Heart left ventricle (tissue), 16 donors: ENCODE measurements at regions not wholly inside any gene's neighbourhood (a gene's known extent, or its start where the extent isn't known, plus 50 kb on each side); places are given as distances from the start of the nearest gene placed in this dataset.

ENCODE experiments used
- ATAC-seq, 4 donors: fragments of 200-7000 bp; cut with Tn5 transposase; one replicate each; pipeline ENCODE4 v1.9.1; 2020 to 2022; ENCODE audit warnings: moderate library complexity in 4 of 4, mild to moderate bottlenecking in 3 of 4, moderate number of reproducible peaks in 1 of 4
- DNase-seq, 5 donors: peaks; one replicate each; pipeline ENCODE4 v3.0.0-alpha.2; 2020
- H3K27ac ChIP-seq, 12 donors: fragments of 200-600 bp; sonication (generic) in 4 of 12; one replicate each; pipeline versions ENCODE4 v1.5.0 to v1.8.0; 2016 to 2022; ENCODE audit warnings: mild to moderate bottlenecking in 2 of 12
- H3K27me3 ChIP-seq, 9 donors: fragments of 200-600 bp; sonication (generic) in 2 of 9; one replicate each; pipeline versions ENCODE4 v1.5.1 to v1.8.0; 2016 to 2022; ENCODE audit warnings: mild to moderate bottlenecking in 3 of 9
- H3K36me3 ChIP-seq, 9 donors: fragments of 200-600 bp; sonication (generic) in 2 of 9; one replicate each; pipeline versions ENCODE4 v1.5.0 to v1.8.0; 2018 to 2022; ENCODE audit warnings: mild to moderate bottlenecking in 2 of 9
- H3K4me1 ChIP-seq, 12 donors: fragments of 200-600 bp; sonication (generic) in 4 of 12; one replicate each; pipeline versions ENCODE4 v1.5.0 to v1.8.0; 2016 to 2022; ENCODE audit warnings: mild to moderate bottlenecking in 3 of 12
- H3K4me3 ChIP-seq, 12 donors: fragments of 200-600 bp; sonication (generic) in 4 of 12; one replicate each; pipeline versions ENCODE4 v1.5.0 to v1.8.0; 2017 to 2022; ENCODE audit warnings: mild to moderate bottlenecking in 9 of 12, moderate library complexity in 4 of 12
- H3K9me3 ChIP-seq, 12 donors: fragments of 200-600 bp; sonication (generic) in 4 of 12; one replicate each; pipeline versions ENCODE4 v1.5.0 to v1.8.0; 2016 to 2022; ENCODE audit warnings: mild to moderate bottlenecking in 1 of 12
- CTCF ChIP-seq, 12 donors: fragments of 200-600 bp; sonication (generic) in 4 of 12; IDR thresholded peaks; one replicate each; pipeline versions ENCODE4 v1.5.0 to v1.8.0; 2018 to 2022; ENCODE audit warnings: antibody characterized with exemption in 12 of 12, mild to moderate bottlenecking in 5 of 12
- POLR2A ChIP-seq, 2 donors: fragments of 450-650 bp; IDR thresholded peaks; one replicate each; pipeline ENCODE4 v1.6.1; 2017; ENCODE audit warnings: antibody characterized with exemption in 2 of 2, mild to moderate bottlenecking in 2 of 2, moderate library complexity in 2 of 2
- WGBS, 4 donors: extraction: QIAGEN DNeasy Blood & Tissue Kit in 2 of 4; methylation state at CpG; one replicate each; pipeline versions ENCODE4 v1.1.5 to v1.1.7; 2013 to 2018; 5-methylcytosine and 5-hydroxymethylcytosine counted together
- intact Hi-C, 10 donors: fragments of 100-400 bp; cut with DNase I; formaldehyde crosslinking; loops; one replicate each; pipeline versions ENCODE4 v1.11.1 to v1.14.2; 2022
- donor health status: ischemic (EF 13 %, LVEDD 7.1; RV severe dilation, severe dysfunction).
- donor health status: healthy with polysubstance abuse.
- donor health status: DM: no; HTN: yes; CAD: no.
- donor health status: DM: no; HTN: no; CAD: no.
- donor health status: ischemic (EF 25% LVEDD 6.9; RV normal size, moderate dysfunction).
- donor health status: ischemic (EF 25% LVEDD 5.7; RV mildly dilated, moderate dysfunction).
- donor health status: healthy.
- donor health status: DM: yes; HTN: yes; CAD: no.
- donor health status: ischemic (EF 35%, LVEDD 5.7; RV mildly dilated, moderate dysfunction).
- donor health status: nonischemic (EF 11% LVEDD 7.7; RV severe dilation, severe dysfunction).
- donor health status: DM: yes; HTN: yes; CAD: no.
- donor health status: PGD.
- donor health status: ischemic (EF 29% LVEDD 5.4; RV normal size, mild dysfunction).
- donor health status: nonischemic (EF 23%, LVEDD 6.1; RV moderate dilation, normal function).

- intact Hi-C loops, result no loop called here
- 86 to 97% (median 93%) methylated on average over 5 of the region's 5 CpGs for WGBS, 4 donors
- Histone ChIP-seq H3K27ac (no peak overlapping the region), H3K36me3 (no peaks in the 10 kb centered on the region), H3K9me3 (peaks cover 0 to 4% (median 0%) of the 10 kb centered on the region in 12 donors), H3K4me1 (peaks cover 0 to 9% (median 0%) of the 10 kb centered on the region in 12 donors), H3K27me3 (no peaks in the 10 kb centered on the region), H3K4me3 (no peak overlapping the region)
- TF ChIP-seq CTCF (IDR thresholded peaks at IDR 0.05) (no peak), POLR2A (IDR thresholded peaks at IDR 0.05) (no peak)
- DNase-seq (no peak), ATAC-seq (no peak)
Measured at GRCh38 chr13:30851697-30852096, 54.4 kb upstream of the MEDAG start.

- TF ChIP-seq CTCF (IDR thresholded peaks at IDR 0.05) (no peak), POLR2A (IDR thresholded peaks at IDR 0.05) (no peak)
- peaks cover 0 to 10% (median 0%) of the 10 kb centered on the region in 12 donors for H3K9me3 ChIP-seq
- no peaks in the 10 kb centered on the region for H3K27me3 ChIP-seq
- 76 to 91% (median 82%) methylated on average over 3 of the region's 3 CpGs for WGBS, 4 donors
- no peaks in the 10 kb centered on the region for H3K36me3 ChIP-seq
- intact Hi-C loops, result no loop called here
- no peaks in the 10 kb centered on the region for H3K4me1 ChIP-seq
- H3K27ac ChIP-seq, result no peak overlapping the region
- no peak for ATAC-seq
- DNase-seq, result no peak
- H3K4me3 ChIP-seq, result no peak overlapping the region
Measured at GRCh38 chr13:30855569-30855968, 50.5 kb upstream of the MEDAG start.

GRCh38 chr13:30856005-30856790 is 49.9 kb upstream of the MEDAG start:
- H3K4me3 ChIP-seq, result no peak overlapping the region
- no peaks in the 10 kb centered on the region for H3K27me3 ChIP-seq
- no peaks in the 10 kb centered on the region for H3K36me3 ChIP-seq
- 71 to 79% (median 76%) methylated on average over 9 of the region's 9 CpGs for WGBS, 4 donors
- ATAC-seq (no peak), DNase-seq (no peak)
- TF ChIP-seq CTCF (IDR thresholded peaks at IDR 0.05) (no peak), POLR2A (IDR thresholded peaks at IDR 0.05) (no peak)
- H3K27ac ChIP-seq, result no peak overlapping the region
- H3K9me3 ChIP-seq, result peaks cover 0 to 10% (median 0%) of the 10 kb centered on the region in 12 donors
- intact Hi-C loops, result no loop called here
- no peaks in the 10 kb centered on the region for H3K4me1 ChIP-seq
